Head of caudate nucleus (tissue), 42 donors: ENCODE measurements at regions not wholly inside any gene's neighbourhood (a gene's known extent, or its start where the extent isn't known, plus 50 kb on each side); places are given as distances from the start of the nearest gene placed in this dataset.

ENCODE experiments used
- DNase-seq, 42 donors: peaks; one replicate each; pipeline versions ENCODE4 v3.0.0 to v3.0.0-alpha.2; 2020 to 2021; ENCODE audit warnings: mixed read lengths in 7 of 42
- intact Hi-C: fragments of 100-400 bp; cut with DNase I; formaldehyde crosslinking; loops from one replicate; pipeline ENCODE4 v1.15.0; 2022

- intact Hi-C loops = no loop called here
- no peak for DNase-seq
These were observed 230.0 kb downstream of the CTTN start for GRCh38 chr11:70628176-70628854.

- DNase-seq = peak; percentile 46 to 92 (median 76)
- intact Hi-C loops = no loop called here
These were observed 230.8 kb downstream of the CTTN start for GRCh38 chr11:70628855-70629844.

GRCh38 chr11:70630068-70630467 lies 231.7 kb downstream of the CTTN start:
- intact Hi-C loops = no loop called here
- DNase-seq = no peak

- peak in 8 of 42 donors; percentile 28 to 69 (median 36) for DNase-seq
- intact Hi-C loops = no loop called here
These were observed 232.7 kb downstream of the CTTN start for GRCh38 chr11:70630816-70631623.

GRCh38 chr11:70631624-70632047 lies 233.3 kb downstream of the CTTN start:
- intact Hi-C loops = no loop called here
- no peak for DNase-seq

- intact Hi-C loops = no loop called here
- no peak for DNase-seq
These were observed 235.3 kb downstream of the CTTN start for GRCh38 chr11:70633610-70634009.

- intact Hi-C loops = no loop called here
- no peak for DNase-seq
These were observed 238.3 kb downstream of the CTTN start for GRCh38 chr11:70636659-70637058.

GRCh38 chr11:70637186-70637800 lies 239.0 kb downstream of the CTTN start:
- intact Hi-C loops = no loop called here
- no peak for DNase-seq

GRCh38 chr11:70637949-70638583 lies 239.7 kb downstream of the CTTN start:
- peak; percentile 40 to 88 (median 77) for DNase-seq
- intact Hi-C loops = no loop called here

GRCh38 chr11:70640408-70640807 lies 242.1 kb downstream of the CTTN start:
- intact Hi-C loops = no loop called here
- no peak for DNase-seq

- intact Hi-C loops = no loop called here
- DNase-seq = no peak
These were observed 243.0 kb downstream of the CTTN start for GRCh38 chr11:70641369-70641768.

- intact Hi-C loops = no loop called here
These were observed 243.9 kb downstream of the CTTN start for GRCh38 chr11:70642266-70642665.

GRCh38 chr11:70643642-70644041 lies 245.3 kb downstream of the CTTN start:
- DNase-seq = no peak
- intact Hi-C loops = no loop called here

More at GRCh38 chr11:70642266-70642665, 243.9 kb downstream of the CTTN start:
- DNase-seq = no peak

- DNase-seq = no peak
- intact Hi-C loops = no loop called here
These were observed 246.2 kb downstream of the CTTN start for GRCh38 chr11:70644343-70645060.

GRCh38 chr11:70645537-70645936 lies 247.2 kb downstream of the CTTN start:
- intact Hi-C loops = no loop called here

GRCh38 chr11:70646272-70647049 lies 248.1 kb downstream of the CTTN start:
- intact Hi-C loops = no loop called here
- no peak for DNase-seq

More at GRCh38 chr11:70645537-70645936, 247.2 kb downstream of the CTTN start:
- DNase-seq = no peak
